ENCODE measurements at regions not wholly inside any gene's neighbourhood (a gene's known extent, or its start where the extent isn't known, plus 50 kb on each side); places are given as distances from the start of the nearest gene placed in this dataset.

DNA sequence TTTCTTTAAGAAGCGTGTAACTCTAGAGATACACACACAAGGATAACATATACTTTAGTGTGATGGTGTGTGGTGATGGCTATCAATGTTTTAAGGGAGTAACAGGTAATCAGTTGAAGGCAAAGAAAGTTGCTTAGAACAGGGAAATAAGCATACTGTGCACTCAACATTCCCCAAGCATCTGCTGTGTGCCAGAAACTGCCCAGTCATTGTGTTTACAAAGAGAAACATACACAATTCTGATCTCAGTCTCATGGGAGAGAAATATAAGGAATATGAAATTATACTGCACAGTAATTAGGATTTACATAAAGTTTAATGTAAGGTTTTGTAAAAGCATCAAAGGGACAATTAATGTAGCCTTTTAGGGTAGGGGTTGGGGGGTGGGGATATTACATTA lies 224.1 kb upstream of the TYRP1 start:
- no peak for TF ChIP-seq SP1 (IDR thresholded peaks at IDR 0.05)
- no peak for TF ChIP-seq BHLHE40 (IDR thresholded peaks at IDR 0.05; ENCODE audit: borderline replicate concordance)
- no peak for TF ChIP-seq ZNF384 (IDR thresholded peaks at IDR 0.05)
- no peak for TF ChIP-seq ELF4 (IDR thresholded peaks at IDR 0.05)
